ENCODE measurements at regions not wholly inside any gene's neighbourhood (a gene's known extent, or its start where the extent isn't known, plus 50 kb on each side); places are given as distances from the start of the nearest gene placed in this dataset.

- TF ChIP-seq CTCF (IDR thresholded peaks at IDR 0.05) (no peak), POLR2AphosphoS5 (IDR thresholded peaks at IDR 0.05) (no peak), EP300 (IDR thresholded peaks at IDR 0.05) (no peak)
These were observed 212.4 kb upstream of the TTC29 start for GRCh38 chr4:147157860-147158701.
